ENCODE measurements at regions not wholly inside any gene's neighbourhood (a gene's known extent, or its start where the extent isn't known, plus 50 kb on each side); places are given as distances from the start of the nearest gene placed in this dataset.
A peak's percentile ranks its signal among the peaks of the same experiment; 100 is the strongest.

DNA sequence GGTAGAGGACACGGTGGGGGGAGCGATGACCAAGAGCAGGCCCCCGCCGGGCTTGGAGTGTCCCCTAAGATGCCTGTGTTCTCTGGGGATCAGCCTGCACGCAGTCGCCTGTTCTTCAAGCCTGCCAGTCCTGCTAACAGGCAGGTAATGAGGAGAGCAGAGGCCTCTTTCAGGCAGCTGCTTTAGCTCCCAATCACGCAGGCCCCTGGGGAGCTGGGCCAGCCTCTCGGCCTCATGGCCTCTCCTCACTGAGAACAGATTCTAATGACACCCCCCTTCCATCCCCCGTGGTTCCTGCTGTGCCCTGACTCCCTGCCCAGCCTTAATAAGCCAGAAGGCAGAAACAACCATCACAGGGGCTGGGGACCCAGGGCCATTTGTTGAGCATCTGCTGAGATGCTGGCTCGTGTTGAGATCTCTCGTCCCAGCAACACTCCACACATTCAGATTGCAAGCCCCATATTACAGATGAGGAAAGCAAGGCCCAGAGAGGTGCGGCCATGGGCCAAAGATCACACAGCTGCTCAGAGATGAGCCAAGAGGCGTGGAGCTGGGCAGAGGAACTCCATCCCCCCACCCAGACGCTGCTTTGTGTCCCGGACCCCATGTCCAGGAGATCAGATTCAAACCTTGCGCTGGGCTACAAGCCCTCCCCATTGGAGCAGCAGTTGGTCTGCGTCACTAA, 71.6 kb upstream of the CASZ1 start:
- no peak for DNase-seq (ENCODE audit: low spot score)
- WGBS (ENCODE audit: low lambda C conversion rate, missing lambda C conversion rate) = 79% methylated on average over 16 of the region's 17 CpGs
- peaks cover 21% of the 10 kb centered on the region for H3K4me1 ChIP-seq (ENCODE audit: insufficient read depth)
- no peaks in the 10 kb centered on the region for H4K20me1 ChIP-seq (ENCODE audit: insufficient read depth, poor library complexity, severe bottlenecking)
- H3K4me3 ChIP-seq = no peak overlapping the region
- H3K27ac ChIP-seq = no peak overlapping the region
- H3K9me3 ChIP-seq (ENCODE audit: low read depth) = no peaks in the 10 kb centered on the region
- peaks cover 28% of the 10 kb centered on the region for H3K27me3 ChIP-seq
- no peak overlapping the region for H2AFZ ChIP-seq
- no peaks in the 10 kb centered on the region for H3K36me3 ChIP-seq (replicated peaks; ENCODE audit: insufficient read depth, low read depth)
- no peaks in the 10 kb centered on the region for H3K9me2 ChIP-seq (replicated peaks; ENCODE audit: insufficient read depth)
- H3K79me2 ChIP-seq = no peaks in the 10 kb centered on the region
- TF ChIP-seq EZH2phosphoT487 (IDR thresholded peaks at IDR 0.05; ENCODE audit: low read depth, severe bottlenecking, unreplicated experiment) = no peak
- TF ChIP-seq, protein P1, sequence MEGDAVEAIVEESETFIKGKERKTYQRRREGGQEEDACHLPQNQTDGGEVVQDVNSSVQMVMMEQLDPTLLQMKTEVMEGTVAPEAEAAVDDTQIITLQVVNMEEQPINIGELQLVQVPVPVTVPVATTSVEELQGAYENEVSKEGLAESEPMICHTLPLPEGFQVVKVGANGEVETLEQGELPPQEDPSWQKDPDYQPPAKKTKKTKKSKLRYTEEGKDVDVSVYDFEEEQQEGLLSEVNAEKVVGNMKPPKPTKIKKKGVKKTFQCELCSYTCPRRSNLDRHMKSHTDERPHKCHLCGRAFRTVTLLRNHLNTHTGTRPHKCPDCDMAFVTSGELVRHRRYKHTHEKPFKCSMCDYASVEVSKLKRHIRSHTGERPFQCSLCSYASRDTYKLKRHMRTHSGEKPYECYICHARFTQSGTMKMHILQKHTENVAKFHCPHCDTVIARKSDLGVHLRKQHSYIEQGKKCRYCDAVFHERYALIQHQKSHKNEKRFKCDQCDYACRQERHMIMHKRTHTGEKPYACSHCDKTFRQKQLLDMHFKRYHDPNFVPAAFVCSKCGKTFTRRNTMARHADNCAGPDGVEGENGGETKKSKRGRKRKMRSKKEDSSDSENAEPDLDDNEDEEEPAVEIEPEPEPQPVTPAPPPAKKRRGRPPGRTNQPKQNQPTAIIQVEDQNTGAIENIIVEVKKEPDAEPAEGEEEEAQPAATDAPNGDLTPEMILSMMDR (IDR thresholded peaks at IDR 0.05; ENCODE audit: poor library complexity) = no peak
- no peak for TF ChIP-seq EZH2 (IDR thresholded peaks at IDR 0.05; ENCODE audit: borderline replicate concordance)
- peak overlapping the region; percentile 100 for H3K4me2 ChIP-seq

DNA sequence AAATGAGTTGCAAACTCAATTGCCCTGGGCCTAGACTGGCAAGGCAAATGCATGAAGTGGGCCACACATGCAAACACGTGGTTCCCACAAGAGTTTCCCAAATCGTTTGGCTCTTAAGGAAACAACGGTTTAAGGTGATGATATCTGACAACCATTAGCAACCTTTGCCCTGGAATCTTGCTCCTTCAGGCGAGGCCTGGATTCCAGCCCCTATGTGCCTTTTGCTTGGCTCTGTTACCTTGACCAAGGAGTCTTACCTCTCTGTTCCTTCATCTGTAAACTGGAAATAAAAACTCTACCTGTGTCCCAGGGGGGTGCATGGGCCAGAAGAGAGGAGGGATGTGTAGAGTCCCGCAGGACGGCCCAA, 72.1 kb upstream of the CASZ1 start:
- peaks cover 28% of the 10 kb centered on the region for H3K27me3 ChIP-seq
- H3K4me3 ChIP-seq = no peak overlapping the region
- H3K79me2 ChIP-seq = no peaks in the 10 kb centered on the region
- no peaks in the 10 kb centered on the region for H3K36me3 ChIP-seq (replicated peaks; ENCODE audit: insufficient read depth, low read depth)
- no peak overlapping the region for H3K4me2 ChIP-seq
- no peaks in the 10 kb centered on the region for H4K20me1 ChIP-seq (ENCODE audit: insufficient read depth, poor library complexity, severe bottlenecking)
- no peak for DNase-seq (ENCODE audit: low spot score)
- TF ChIP-seq, protein P1 (IDR thresholded peaks at IDR 0.05; ENCODE audit: poor library complexity) = no peak
- TF ChIP-seq EZH2phosphoT487 (IDR thresholded peaks at IDR 0.05; ENCODE audit: low read depth, severe bottlenecking, unreplicated experiment) (no peak), EZH2 (IDR thresholded peaks at IDR 0.05; ENCODE audit: borderline replicate concordance) (no peak)
- H3K9me2 ChIP-seq (replicated peaks; ENCODE audit: insufficient read depth) = no peaks in the 10 kb centered on the region
- no peaks in the 10 kb centered on the region for H3K9me3 ChIP-seq (ENCODE audit: low read depth)
- H2AFZ ChIP-seq = no peak overlapping the region
- no peak overlapping the region for H3K27ac ChIP-seq
- peaks cover 21% of the 10 kb centered on the region for H3K4me1 ChIP-seq (ENCODE audit: insufficient read depth)
- 60% methylated on average over 6 of the region's 6 CpGs for WGBS (ENCODE audit: low lambda C conversion rate, missing lambda C conversion rate)

DNA sequence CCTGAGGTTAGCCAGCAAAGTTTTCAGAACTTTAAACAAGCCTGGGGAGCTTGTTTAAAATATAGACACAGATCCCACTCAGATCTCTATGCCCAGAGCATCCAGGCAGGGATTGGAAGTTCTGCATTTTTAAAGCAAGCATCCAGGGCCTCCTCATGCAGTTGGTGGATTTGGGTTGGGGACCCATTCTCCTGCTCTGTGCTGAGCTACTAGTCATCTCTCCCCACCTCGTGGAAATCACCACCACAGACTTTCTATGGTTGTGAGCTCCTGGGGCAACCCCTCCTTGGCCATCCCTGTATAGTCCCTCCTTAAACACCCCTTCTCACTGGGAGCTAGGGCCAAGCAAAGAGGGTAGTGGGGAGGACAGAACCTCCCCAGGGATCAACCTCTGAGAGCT, 73.5 kb upstream of the CASZ1 start:
- no peak for DNase-seq (ENCODE audit: low spot score)
- Histone ChIP-seq H3K9me3 (ENCODE audit: low read depth) (no peaks in the 10 kb centered on the region), H4K20me1 (ENCODE audit: insufficient read depth, poor library complexity, severe bottlenecking) (no peaks in the 10 kb centered on the region), H3K9me2 (replicated peaks; ENCODE audit: insufficient read depth) (no peaks in the 10 kb centered on the region), H3K27ac (no peak overlapping the region), H3K4me1 (ENCODE audit: insufficient read depth) (peaks cover 13% of the 10 kb centered on the region), H3K79me2 (no peaks in the 10 kb centered on the region), H3K4me3 (no peak overlapping the region), H2AFZ (no peak overlapping the region), H3K36me3 (replicated peaks; ENCODE audit: insufficient read depth, low read depth) (no peaks in the 10 kb centered on the region), H3K4me2 (no peak overlapping the region), H3K27me3 (peaks cover 17% of the 10 kb centered on the region)
- 88% methylated on average over 1 of the region's 1 CpG for WGBS (ENCODE audit: low lambda C conversion rate, missing lambda C conversion rate)
- no peak for TF ChIP-seq EZH2 (IDR thresholded peaks at IDR 0.05; ENCODE audit: borderline replicate concordance)
- TF ChIP-seq, protein P1 (IDR thresholded peaks at IDR 0.05; ENCODE audit: poor library complexity) = no peak
- no peak for TF ChIP-seq EZH2phosphoT487 (IDR thresholded peaks at IDR 0.05; ENCODE audit: low read depth, severe bottlenecking, unreplicated experiment)
